AG08395 (cell line): ENCODE measurements at regions not wholly inside any gene's neighbourhood (a gene's known extent, or its start where the extent isn't known, plus 50 kb on each side); places are given as distances from the start of the nearest gene placed in this dataset.
A peak's percentile ranks its signal among the peaks of the same experiment; 100 is the strongest.
"Not testable (repeated sequence)": the region's sequence is repeated elsewhere in the genome, so short reads cannot be mapped to it uniquely, and the experiment has no call there.

ENCODE experiments used
- DNase-seq: peaks from one replicate; pipeline ENCODE4 v3.0.0; 2012; ENCODE audit warnings: mixed read lengths, low spot score

DNA sequence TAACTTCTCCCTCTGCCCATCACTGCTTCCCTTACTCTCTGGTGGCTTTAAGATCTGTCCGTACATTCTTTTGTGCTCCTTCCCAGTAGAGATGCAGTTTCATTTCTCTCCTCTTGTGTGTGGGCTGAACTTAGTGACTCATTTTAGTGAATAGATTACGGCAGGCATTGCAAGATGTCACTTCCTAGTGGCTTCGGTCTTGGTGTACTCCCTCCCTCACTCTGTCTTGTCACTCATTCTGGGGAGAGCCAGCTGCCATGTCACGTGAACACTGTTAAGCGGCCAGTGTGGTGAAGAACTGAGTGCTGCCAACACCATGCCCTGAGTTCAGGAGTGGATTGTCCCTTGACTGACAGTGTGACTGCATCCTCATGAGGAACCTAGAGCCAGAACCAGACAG, 115.9 kb downstream of the OTOR start:
- DNase-seq = peak; percentile 11

DNA sequence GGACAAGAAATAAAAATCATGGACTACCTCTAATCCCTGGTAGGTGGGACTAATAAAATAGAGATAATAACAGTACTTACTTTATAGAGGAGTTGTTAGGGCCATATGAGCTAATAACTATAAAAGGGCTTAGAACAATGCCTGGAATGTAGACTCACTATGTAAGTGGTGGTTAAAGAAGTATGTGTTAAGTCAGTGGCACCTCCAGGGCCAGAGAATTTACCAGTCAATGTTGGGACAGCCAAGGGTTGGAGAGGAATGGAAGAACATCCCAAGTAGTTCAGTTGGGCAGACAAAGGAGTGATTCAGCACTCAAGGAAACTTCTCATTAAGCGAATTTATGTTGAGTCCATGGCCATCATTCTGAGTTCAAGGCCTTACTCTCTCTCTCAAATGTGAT, 116.8 kb downstream of the OTOR start:
- DNase-seq = no peak

DNA sequence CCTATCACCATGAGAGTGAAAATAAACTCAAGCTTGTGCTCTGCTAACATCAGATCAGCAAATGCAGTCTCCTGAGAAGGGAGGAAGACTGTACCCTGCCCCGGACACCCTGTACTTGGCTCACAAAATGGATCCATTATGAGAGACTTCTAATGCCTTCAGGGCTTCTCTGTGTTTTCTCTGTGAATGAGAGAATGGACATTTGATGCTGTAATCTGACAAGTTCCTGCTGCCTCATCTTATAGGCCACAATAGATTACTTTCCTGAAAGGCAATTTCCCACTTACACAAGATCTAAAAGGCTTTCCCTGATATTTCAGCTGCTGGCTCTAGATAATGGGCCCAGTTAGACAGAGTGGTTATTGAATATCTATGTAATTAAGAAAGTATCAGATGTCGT, 117.2 kb downstream of the OTOR start:
- no peak for DNase-seq

DNA sequence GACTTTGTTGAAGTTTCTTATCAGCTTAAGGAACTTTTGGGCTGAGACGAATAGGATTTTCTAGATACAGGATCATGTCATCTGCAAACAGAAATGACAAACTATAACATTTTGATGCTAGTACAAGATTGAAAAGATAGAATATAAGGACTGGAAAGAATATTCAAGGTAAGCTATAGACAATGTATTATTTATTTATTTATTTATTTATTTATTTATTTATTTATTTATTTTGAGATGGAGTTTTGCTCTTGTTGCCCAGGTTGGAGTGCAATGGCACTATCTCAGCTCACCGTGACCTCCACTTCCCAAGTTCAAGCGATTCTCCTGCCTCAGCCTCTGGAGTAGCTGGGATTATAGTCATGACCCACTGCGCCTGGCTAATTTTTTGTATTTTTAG, 125.0 kb downstream of the OTOR start:
- DNase-seq = not testable (repeated sequence)

DNA sequence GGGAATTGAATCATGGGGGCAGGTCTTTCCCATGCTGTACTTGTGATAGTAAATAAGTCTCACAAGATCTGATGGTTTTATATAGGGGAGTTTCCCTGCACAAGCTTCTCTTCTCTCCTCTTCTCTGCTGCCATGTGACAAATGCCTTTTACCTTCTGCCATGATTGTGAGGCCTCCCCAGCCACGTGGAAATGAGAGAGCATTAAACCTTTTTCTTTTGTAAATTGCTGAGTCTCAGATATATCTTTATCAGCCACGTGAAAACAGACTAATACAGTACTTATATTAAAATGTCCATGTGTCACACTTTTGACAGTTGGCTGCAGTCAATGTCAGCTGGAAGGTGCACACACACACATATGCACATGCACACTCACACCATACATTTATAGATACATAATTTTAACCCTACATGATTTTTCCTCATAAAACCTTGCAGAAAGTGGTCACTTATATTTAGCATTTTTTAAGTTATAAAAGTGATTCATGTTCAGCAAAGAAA, 128.9 kb downstream of the OTOR start:
- DNase-seq = no peak

DNA sequence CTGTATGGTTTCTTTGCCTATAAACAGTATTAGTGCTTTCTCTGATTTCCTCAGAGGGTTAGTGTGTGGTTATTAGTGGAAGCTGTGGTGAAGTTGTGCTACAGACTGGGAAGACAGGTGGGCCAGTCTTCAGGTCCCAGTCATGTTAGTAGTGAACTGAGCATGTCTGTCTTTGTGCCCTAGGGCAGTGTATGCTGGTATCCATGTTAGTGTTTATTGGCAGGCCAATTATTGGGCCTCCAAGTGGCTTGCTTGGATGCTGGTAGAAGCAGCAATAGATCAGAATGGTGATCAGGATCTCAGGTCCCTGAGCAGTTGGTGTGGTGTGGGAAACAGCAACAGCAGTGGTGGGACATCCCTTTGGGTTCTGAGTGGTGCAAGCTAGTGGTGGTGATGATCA, 137.6 kb downstream of the OTOR start:
- DNase-seq = no peak

DNA sequence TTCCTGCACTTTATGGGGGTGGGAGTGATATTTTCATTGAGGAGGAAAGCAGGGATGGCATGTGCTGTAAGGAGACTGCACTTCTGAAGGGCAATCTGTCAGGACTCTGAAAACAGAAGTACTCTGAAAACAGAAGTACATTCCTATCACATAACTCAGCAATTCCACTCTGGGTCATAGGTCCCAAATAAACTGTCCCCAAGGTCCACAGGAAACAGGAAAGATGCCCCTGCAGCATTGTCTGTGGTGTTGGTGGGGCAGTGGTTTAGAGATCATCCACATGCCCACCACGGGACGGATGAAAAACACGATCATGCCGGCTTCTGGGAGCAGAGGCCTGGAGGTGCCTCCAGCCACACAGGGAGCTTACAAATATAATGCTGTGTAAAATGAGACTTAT, 150.3 kb downstream of the OTOR start:
- peak; percentile 52 for DNase-seq

DNA sequence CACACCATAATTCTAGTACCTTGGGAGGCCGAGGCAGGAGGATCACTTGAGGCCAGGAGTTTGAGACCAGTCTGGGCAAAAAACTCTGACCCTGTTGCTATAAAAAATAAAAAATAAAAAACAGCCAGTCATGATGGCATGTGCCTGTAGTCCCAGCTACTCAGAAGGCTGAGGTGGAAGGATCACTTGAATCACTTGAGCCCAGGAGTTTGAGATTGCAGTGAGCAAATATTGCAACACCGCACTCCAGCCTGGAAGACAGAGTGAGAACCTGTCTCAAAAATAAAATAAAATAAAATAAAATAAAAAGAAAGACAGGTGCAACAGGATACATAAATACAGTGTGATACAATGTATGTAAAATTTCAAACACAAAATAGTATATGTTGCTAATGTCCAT, 154.5 kb downstream of the OTOR start:
- no peak for DNase-seq

DNA sequence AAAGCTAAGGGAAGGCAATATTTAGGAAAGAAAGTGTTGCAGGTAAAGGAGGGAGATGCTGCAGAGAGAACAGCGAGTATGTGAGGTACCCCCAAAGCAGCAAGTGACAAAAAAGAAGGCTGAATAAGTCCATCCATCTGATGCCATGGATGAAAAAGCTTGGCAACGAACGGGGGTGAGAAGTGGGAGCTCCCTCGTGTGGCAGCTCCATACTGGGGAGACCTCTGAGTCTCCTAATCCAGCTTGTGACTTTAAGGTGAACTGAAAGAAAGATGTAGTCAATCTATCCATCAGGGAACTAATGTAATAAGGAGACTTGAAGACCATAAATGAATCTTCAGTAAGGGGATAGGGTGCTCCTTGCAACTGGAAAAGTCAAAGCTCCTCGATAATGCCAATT, 156.6 kb downstream of the OTOR start:
- DNase-seq = no peak

DNA sequence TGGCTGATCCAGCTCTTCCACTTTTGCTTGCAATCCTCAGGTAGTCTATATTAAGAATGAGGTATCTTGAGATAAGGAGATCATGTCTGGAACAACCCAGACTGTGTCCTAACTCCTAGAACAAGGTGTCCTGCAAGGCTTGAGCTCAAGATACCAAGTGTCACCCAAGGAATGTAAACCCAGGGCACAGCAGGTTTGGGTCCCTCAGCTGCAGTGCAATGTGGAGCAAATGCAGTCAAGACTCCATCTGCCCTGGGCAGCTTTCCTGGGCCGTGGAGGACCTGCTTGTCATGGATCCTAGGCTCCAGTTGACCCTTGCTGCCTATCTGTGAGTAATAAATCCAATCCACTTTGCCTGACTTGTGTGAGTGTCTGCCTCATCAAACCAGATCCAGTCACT, 166.1 kb downstream of the OTOR start:
- no peak for DNase-seq

DNA sequence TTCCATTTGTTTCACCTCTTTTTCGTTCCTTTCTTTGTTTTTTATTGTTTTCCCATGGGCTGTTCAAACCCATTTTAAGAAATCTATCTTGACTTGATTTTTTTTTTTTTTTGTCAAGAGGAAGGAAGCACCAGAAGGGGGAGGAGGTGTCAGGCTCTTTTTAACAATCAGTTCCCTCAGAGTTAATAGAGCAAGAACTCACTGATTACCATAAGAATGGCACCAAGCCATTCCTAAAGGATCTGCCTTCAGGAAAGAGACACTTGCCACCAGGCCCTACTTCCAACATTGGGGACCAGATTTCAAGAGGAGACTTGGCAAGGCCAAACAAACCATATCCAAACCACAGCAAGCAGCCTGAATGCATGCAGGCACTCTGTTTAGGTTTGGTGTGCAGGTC, 168.0 kb downstream of the OTOR start:
- DNase-seq = no peak

DNA sequence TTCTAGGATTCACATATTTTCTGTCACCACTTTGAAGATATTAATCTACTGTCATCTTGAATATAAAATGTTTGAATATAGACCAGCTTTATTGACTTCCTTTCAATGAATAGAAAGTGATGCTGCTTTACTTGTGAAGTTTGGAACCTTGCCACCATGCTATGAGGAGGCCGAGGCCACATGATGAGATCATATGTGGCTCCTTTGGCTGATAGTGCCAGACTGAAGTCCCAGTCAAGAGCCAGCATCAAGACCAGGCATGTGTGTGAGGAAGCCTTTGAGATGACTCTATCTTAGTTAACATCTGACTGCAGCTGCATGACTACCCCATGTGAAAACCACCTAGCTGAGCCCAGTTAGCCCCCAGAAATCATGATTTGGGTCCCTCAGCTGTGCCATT, 169.5 kb downstream of the OTOR start:
- no peak for DNase-seq

DNA sequence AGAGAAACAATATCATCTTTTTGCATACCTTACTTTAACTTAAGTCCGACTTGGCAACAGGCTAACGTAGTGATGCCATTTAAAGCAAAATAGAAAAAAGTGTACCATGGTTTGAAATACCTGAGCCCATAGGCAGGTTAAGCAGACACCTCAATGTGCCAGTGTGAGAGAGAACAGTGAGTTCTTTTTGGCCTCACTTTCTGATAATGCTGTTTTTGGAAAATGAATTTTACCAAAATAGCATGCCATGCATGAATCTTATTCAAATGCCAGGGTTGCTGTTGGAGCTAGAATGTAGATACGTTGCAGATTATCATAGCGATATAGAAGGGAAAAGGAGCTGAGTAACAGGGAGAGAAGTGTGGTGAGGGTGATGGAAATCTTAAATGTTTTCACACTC, 170.2 kb downstream of the OTOR start:
- no peak for DNase-seq

DNA sequence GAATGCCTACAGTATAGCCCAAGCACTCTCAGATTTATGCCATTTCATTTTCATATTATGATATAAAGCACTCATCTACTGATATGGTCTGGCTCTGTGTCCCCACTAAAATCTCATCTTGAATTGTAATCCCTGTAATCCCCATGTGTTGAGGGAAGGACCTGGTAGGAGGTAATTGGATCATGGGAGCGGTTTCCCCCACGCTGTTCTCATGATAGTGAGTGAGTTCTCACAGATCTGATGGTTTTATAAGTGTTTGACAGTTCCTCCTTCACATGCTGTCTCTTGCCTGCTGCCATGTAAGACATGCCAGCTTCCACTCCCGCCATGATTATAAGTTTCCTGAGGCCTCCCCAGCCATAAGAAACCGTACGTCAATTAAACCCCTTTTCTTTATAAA, 171.7 kb downstream of the OTOR start:
- no peak for DNase-seq

DNA sequence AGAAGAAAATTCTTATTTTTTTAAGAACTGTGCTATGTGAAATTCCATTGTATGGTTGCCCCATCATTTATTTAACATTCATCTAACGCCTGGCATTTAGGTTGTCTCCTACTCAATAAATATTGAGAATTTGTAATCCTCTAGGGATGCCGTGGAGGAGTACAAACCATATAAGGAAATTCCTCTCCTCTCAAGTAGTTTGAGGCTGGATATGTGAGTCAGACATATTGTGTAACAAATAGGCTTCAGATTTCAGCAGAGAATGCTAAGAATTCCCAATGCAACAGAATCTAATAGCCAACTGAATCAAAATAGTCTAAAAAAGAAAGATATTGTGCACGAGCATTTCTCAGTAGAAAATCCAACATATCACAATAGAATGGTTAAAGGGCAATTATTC, 174.7 kb downstream of the OTOR start:
- DNase-seq = peak; percentile 95

DNA sequence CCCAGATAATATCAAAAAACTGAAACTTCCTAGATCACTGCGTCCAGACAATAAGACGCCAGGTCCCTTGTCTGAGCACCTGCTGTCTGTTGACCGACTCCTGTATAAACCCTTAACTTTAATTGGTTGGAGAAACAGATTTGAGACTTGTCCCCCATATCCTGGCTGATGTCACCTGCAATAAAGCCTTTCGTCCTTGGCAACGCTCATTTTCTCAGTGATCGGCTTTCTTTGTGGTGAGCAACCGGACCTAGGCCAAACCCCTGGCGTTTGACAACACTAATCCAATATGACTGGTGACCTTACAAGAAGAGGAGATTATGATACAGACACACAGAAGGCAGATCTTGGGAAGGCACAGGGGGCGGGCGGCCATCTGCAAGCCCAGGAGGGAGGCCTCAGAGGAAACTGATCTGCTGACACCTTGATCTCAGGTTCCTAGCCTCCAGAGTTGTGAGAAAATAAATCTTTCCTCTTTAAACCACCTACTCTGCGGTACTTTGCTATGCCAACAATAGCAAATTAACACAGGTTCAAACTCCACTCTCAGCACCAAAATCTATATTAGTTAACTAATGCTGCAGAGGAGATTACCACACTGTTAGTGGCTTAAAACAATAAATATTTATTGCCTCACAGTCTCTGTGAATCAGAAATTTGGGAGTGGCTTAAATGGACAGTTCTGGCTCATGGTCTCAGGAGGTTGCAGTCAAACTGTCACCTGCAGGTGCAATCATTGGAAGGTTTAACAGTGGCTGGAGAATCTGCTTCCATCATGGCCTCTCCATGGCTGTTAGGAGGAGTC, 178.7 kb downstream of the OTOR start:
- no peak for DNase-seq

DNA sequence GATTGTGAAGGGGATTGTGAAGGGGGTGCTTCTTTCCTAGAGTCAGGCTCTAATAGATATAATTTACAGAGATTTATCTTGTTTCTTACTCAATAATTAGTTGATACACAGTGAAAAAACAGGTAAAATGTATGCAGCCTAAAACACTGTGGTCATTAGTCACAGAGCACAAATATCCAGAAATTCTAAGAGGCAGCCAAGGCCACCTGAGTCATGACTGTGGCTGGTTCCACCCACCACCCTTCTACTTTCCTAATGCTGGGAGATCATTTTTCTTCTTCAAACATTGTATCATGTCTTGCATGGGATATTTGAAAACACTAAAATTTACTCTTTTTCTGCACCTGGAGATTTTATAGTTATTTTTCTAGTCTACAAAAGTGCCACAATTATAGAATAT, 181.6 kb downstream of the OTOR start:
- peak; percentile 79 for DNase-seq

DNA sequence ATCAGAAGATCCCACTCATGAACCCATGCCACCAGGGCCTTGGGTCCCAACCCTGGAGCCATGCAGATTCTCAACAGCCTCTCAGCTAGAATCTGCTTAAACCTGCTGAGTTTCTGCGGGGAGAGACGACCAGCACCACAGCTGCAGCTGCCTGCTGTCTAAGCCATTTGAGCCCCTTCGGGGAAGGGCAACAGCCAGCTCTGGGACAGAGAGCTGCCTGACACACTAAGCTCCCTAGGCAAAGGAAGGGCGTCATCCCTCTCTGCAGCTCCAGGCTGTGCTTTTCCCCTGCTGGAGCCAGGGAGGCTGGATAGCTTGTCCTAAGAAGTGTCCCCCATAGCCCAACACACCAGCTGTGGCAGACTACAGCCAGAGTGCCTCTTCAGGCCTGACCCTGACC, 182.5 kb downstream of the OTOR start:
- no peak for DNase-seq

DNA sequence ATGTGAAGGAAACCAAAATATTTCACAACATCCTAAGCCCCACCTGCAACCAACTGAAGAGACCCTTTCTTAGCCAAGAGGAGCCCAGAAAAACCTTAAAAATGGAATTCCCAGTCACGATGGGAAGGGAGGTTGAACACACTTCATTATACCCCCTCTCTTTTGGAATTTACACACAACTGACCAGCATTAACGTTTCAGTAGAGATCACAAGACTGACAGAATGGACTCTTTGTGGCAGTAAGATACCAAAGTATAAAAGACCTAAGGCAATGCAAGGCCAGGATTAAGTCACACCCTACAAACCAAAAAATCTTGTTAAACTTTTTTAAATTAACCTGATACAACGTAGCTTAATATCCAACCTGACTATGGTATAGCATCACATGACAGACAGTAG, 190.9 kb downstream of the OTOR start:
- no peak for DNase-seq

DNA sequence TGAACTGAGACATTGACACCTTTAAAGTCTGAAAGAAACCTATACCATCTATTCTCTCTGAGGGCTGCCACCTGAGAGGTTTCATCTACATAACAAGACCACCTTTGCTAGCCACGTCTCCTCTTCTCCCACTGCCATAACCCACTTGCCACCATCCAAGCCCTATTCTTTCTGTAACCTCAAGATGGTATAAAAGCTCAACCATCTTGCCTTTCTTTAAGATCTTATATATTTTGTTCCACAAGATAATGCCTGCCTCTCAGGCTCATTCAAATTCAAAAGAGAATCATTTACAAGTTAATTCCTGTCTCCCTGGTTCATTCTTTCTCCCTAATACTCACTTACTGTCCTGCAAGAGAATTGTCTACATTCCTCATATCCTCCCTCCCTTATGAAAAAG, 192.5 kb downstream of the OTOR start:
- DNase-seq = no peak

DNA sequence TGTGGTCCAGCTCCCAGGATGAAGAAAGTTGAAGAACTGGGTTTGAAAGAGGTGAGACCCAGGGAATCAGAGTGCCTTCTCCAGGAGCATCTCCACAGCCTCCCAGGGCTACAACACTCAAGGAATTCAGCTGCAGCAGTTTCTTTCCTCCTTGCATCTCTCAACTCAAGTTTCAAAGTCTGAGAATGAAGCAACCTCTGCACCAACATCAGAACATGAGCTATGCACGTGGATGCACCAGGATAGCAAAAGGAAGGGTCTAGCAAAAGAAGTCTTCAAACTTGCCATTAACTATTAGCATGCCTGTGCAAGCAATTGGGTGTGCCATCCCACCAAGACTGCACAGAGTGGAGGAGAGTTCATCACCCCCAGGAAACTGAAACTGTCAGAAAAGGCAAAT, 193.9 kb downstream of the OTOR start:
- no peak for DNase-seq

DNA sequence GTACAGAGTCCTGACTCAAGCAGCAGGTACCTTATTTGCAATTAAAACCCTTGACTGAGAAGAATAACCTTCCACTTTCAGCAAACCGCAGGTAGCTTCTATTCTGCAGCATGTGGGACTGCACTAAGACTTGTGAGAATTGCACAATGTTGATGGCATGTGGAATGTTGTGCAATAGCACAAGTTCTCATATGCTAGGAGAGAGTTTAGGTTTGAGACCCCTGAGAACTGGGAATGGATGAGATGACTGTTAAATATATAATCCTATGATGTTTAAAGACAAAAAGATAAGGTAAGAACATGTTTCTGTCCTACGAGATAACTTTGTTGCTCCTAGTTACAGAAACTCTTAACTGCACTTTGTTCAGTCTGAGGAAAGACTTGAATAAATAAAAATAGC, 194.6 kb downstream of the OTOR start:
- DNase-seq = no peak

DNA sequence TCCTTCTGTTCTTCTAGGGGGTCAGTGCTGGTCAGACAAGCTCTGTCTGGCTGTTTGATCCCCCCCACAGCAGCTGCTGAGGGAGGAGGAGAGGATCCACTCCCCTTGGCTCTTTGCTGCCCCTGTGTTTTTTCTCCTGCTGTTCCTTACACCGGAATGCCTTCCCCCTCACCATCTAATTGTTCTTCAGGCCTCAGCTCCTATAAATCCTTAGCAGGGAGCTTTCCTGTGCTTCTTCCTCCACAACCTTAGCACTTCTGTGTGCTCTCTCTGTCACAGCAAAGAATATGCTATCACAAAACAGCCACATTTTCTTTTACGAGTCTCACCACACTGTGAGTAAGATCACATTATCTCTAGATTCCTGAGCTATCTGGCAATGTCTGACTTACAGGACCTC, 196.6 kb downstream of the OTOR start:
- DNase-seq = no peak

DNA sequence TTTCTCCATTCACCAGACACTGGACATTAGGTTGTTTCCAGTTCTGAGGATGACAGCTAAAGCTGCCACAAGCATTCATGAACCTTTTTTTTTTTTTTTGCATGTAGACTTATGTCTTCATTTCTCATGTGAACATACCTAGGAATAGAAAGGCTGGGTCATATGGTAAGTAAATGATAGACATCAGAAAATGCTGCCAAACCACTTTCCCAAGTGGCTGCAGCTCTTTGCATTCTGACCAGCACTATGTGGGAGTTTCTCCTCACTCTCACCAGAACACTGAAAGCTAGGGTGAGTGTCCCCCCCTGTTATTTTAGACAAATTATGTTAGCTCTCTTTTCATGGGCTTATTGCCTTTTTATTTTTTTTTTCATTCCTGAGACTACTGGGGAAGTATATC, 197.5 kb downstream of the OTOR start:
- no peak for DNase-seq
